GM12872 (cell line): ENCODE measurements at regions not wholly inside any gene's neighbourhood (a gene's known extent, or its start where the extent isn't known, plus 50 kb on each side); places are given as distances from the start of the nearest gene placed in this dataset.

Source experiments
- TF ChIP-seq, protein P1 (sequence below): IDR thresholded peaks from 3 replicates; pipeline ENCODE4 v1.5.1; 2011; ENCODE audit warnings: low read depth, mild to moderate bottlenecking, low read length, moderate library complexity; ENCODE audit not compliant: insufficient read depth

- TF ChIP-seq, protein P1, sequence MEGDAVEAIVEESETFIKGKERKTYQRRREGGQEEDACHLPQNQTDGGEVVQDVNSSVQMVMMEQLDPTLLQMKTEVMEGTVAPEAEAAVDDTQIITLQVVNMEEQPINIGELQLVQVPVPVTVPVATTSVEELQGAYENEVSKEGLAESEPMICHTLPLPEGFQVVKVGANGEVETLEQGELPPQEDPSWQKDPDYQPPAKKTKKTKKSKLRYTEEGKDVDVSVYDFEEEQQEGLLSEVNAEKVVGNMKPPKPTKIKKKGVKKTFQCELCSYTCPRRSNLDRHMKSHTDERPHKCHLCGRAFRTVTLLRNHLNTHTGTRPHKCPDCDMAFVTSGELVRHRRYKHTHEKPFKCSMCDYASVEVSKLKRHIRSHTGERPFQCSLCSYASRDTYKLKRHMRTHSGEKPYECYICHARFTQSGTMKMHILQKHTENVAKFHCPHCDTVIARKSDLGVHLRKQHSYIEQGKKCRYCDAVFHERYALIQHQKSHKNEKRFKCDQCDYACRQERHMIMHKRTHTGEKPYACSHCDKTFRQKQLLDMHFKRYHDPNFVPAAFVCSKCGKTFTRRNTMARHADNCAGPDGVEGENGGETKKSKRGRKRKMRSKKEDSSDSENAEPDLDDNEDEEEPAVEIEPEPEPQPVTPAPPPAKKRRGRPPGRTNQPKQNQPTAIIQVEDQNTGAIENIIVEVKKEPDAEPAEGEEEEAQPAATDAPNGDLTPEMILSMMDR, result no peak
These were observed 535.5 kb downstream of the XIRP2 start for GRCh38 chr2:167423731-167424130.

- TF ChIP-seq, protein P1, result no peak
These were observed 531.9 kb downstream of the XIRP2 start for GRCh38 chr2:167420211-167420610.

- TF ChIP-seq, protein P1, result no peak
These were observed 526.8 kb downstream of the XIRP2 start for GRCh38 chr2:167415068-167415467.

GRCh38 chr2:167411367-167411766 is 523.1 kb downstream of the XIRP2 start:
- TF ChIP-seq, protein P1, result no peak

- TF ChIP-seq, protein P1, result no peak
These were observed 518.3 kb downstream of the XIRP2 start for GRCh38 chr2:167406558-167406957.

DNA sequence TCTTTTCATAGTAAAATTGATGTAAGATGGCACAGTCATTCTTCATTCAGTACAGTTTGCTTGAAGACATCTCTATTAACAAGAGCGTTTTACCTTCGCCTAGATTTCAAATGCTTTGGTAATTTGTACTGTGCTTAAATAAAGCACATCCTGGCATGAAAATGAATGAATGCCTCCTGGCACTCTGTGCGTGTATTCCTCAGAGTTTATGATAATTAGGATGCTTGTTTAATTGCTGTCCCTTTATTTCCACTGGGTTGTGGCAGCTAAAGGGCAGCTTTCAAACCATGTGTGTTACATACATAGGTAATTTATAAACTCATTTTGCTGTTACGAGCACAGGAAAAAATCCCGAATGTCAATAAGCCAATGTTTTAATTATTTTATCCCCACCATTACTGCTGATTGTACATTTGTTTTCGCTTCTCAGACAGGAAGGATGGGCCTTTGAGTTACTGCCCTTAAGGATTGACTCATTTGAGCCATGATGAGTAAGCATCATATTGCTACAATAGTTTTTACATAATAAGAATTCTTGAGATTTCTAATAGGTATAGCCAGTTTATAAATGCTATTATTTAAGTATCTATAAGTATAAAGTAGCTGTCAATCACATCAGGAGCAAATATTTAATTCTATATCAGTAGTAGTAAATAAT is 516.5 kb downstream of the XIRP2 start:
- TF ChIP-seq, protein P1, result no peak

GRCh38 chr2:167401309-167401708 is 513.0 kb downstream of the XIRP2 start:
- TF ChIP-seq, protein P1, result no peak
